ENCODE measurements at regions not wholly inside any gene's neighbourhood (a gene's known extent, or its start where the extent isn't known, plus 50 kb on each side); places are given as distances from the start of the nearest gene placed in this dataset.

GRCh38 chr4:66524781-66525180 lies 854.5 kb upstream of the EPHA5 start:
- H3K36me3 ChIP-seq (replicated peaks in 1 of 2; ENCODE audit: control insufficient read depth in 1 of 2, insufficient read depth in 2 of 2, low read length in 2 of 2): no peaks in the 10 kb centered on the region
- no peak overlapping the region for H3K27ac ChIP-seq (ENCODE audit: extremely low read length, insufficient read depth, low read length)
- no TSS peak for BruUV-seq (replicated peaks)
- DNase-seq (ENCODE audit: low spot score): no peak
- H3K79me2 ChIP-seq (ENCODE audit: insufficient read depth, low read length): no peaks in the 10 kb centered on the region
- H3K9me3 ChIP-seq (ENCODE audit: low read length): no peaks in the 10 kb centered on the region; the same call in 1 of the 2 replicates
- no peaks in the 10 kb centered on the region for H3K4me1 ChIP-seq (ENCODE audit: insufficient read depth, low read length)
- POLR2A ChIA-PET: no interaction called here
- H3K27me3 ChIP-seq (ENCODE audit: control insufficient read depth in 1 of 2, insufficient read depth in 2 of 2, low read length in 2 of 2): no peaks in the 10 kb centered on the region
- H3K4me2 ChIP-seq (ENCODE audit: low read depth, low read length): no peak overlapping the region
- H2AFZ ChIP-seq (ENCODE audit: low read length): no peak overlapping the region
- H4K20me1 ChIP-seq (ENCODE audit: insufficient read depth, low read length): no peaks in the 10 kb centered on the region
- CTCF ChIA-PET (ENCODE audit: low intra/inter-chr PET ratio, low total read pairs): no interaction called here
- H3K4me3 ChIP-seq (replicated peaks in 1 of 3; ENCODE audit: insufficient read depth in 1 of 3, low read depth in 2 of 3, low read length in 3 of 3): no peak overlapping the region
- no peak for FAIRE-seq
- intact Hi-C loops (cut with micrococcal nuclease; ENCODE audit: unreplicated experiment) (no loop called here), in situ Hi-C loops (cut with HindIII; ENCODE audit: extremely low pct_ligation_motif_present, low pct_unique_long_range_greater_than_20kb) (no loop called here)
- ATAC-seq: no peak
- WGBS (ENCODE audit: low lambda C conversion rate): 0% methylated on average over 3 of the region's 3 CpGs
- TF ChIP-seq ARID2 (CRISPR knock-in tag; IDR thresholded peaks at IDR 0.05; ENCODE audit: borderline replicate concordance): no peak
- TF ChIP-seq RNF219 (CRISPR knock-in tag; IDR thresholded peaks at IDR 0.05): no peak
- no peak for TF ChIP-seq ZNF530 (CRISPR knock-in tag; IDR thresholded peaks at IDR 0.05; ENCODE audit: low read depth)
- TF ChIP-seq ZNF720 (CRISPR knock-in tag; IDR thresholded peaks at IDR 0.05): no peak
- no peak for TF ChIP-seq SAP130 (CRISPR knock-in tag; IDR thresholded peaks at IDR 0.05; ENCODE audit: low read depth)
- H3K9ac ChIP-seq (ENCODE audit: insufficient read depth, low read depth, low read length): no peak overlapping the region

GRCh38 chr4:66522244-66522643 lies 852.0 kb upstream of the EPHA5 start:
- Histone ChIP-seq H3K4me2 (ENCODE audit: low read depth, low read length) (no peak overlapping the region), H3K79me2 (ENCODE audit: insufficient read depth, low read length) (no peaks in the 10 kb centered on the region), H2AFZ (ENCODE audit: low read length) (no peak overlapping the region), H3K36me3 (replicated peaks in 1 of 2; ENCODE audit: control insufficient read depth in 1 of 2, insufficient read depth in 2 of 2, low read length in 2 of 2) (no peaks in the 10 kb centered on the region), H4K20me1 (ENCODE audit: insufficient read depth, low read length) (no peaks in the 10 kb centered on the region), H3K27me3 (ENCODE audit: control insufficient read depth in 1 of 2, insufficient read depth in 2 of 2, low read length in 2 of 2) (no peaks in the 10 kb centered on the region), H3K9me3 (ENCODE audit: low read length) (no peaks in the 10 kb centered on the region; the same call in 1 of the 2 replicates), H3K9ac (ENCODE audit: insufficient read depth, low read depth, low read length) (no peak overlapping the region), H3K4me1 (ENCODE audit: insufficient read depth, low read length) (no peaks in the 10 kb centered on the region), H3K4me3 (replicated peaks in 1 of 3; ENCODE audit: insufficient read depth in 1 of 3, low read depth in 2 of 3, low read length in 3 of 3) (no peak overlapping the region), H3K27ac (ENCODE audit: extremely low read length, insufficient read depth, low read length) (no peak overlapping the region)
- TF ChIP-seq SPEN (CRISPR knock-in tag; IDR thresholded peaks at IDR 0.05; ENCODE audit: low read depth) (no peak), FOXO1 (CRISPR knock-in tag; IDR thresholded peaks at IDR 0.05) (no peak), AKAP8 (CRISPR knock-in tag; IDR thresholded peaks at IDR 0.05) (no peak), ZNF850 (CRISPR knock-in tag; conservative IDR thresholded peaks at IDR 0.05) (no peak), ATF5 (CRISPR knock-in tag; IDR thresholded peaks at IDR 0.05; ENCODE audit: low read depth) (no peak), FOXK1 (CRISPR knock-in tag; IDR thresholded peaks at IDR 0.05; ENCODE audit: borderline replicate concordance, low read depth) (no peak), ZFY (CRISPR knock-in tag; IDR thresholded peaks at IDR 0.05) (no peak), ZNF782 (CRISPR knock-in tag; IDR thresholded peaks at IDR 0.05; ENCODE audit: borderline replicate concordance) (no peak), ZNF776 (CRISPR knock-in tag; IDR thresholded peaks at IDR 0.05) (no peak)
- FAIRE-seq (no peak), ATAC-seq (no peak), DNase-seq (ENCODE audit: low spot score) (no peak)
- intact Hi-C loops (cut with micrococcal nuclease; ENCODE audit: unreplicated experiment) (no loop called here), in situ Hi-C loops (cut with HindIII; ENCODE audit: extremely low pct_ligation_motif_present, low pct_unique_long_range_greater_than_20kb) (no loop called here)
- CTCF ChIA-PET (ENCODE audit: low intra/inter-chr PET ratio, low total read pairs): no interaction called here
- POLR2A ChIA-PET: no interaction called here
- BruUV-seq (replicated peaks): no TSS peak

Measured in HepG2 (cell line).